GM12878 (cell line): ENCODE measurements at regions not wholly inside any gene's neighbourhood (a gene's known extent, or its start where the extent isn't known, plus 50 kb on each side); places are given as distances from the start of the nearest gene placed in this dataset.
"Not testable (repeated sequence)": the region's sequence is repeated elsewhere in the genome, so short reads cannot be mapped to it uniquely, and the experiment has no call there.

Source experiments
- ATAC-seq: fragments of 200-7000 bp; cut with Tn5 transposase; 3 replicates; pipeline ENCODE4 v1.9.1; 2020; ENCODE audit warnings: mild to moderate bottlenecking, moderate library complexity
- BruUV-seq: library from RNA; stranded (reverse); fragments of 400-500 nt; replicated peaks from 2 replicates; lab custom pipeline; 2021; lab: Mats Ljungman, UMichigan
- CTCF ChIA-PET: fragments of 300-600 bp; sonication (Branson Sonifier 250); formaldehyde crosslinking; extraction: SDS; loops from one replicate; lab custom pipeline; 2021; ENCODE audit warnings: inconsistent platforms; lab: Yijun Ruan, JAX
- POLR2A ChIA-PET: fragments of 350-600 bp; formaldehyde crosslinking; extraction: SDS; loops from one replicate; lab custom pipeline; 2021; ENCODE audit warnings: inconsistent platforms; lab: Charles Lee
- RAD21 ChIA-PET: fragments of 300-600 bp; sonication (Branson Sonifier 250); formaldehyde crosslinking; loops from one replicate; lab custom pipeline; 2023; ENCODE audit warnings: antibody characterized with exemption; ENCODE audit not compliant: unreplicated experiment; lab: Charles Lee
- SMC1A ChIA-PET: fragments of 300-600 bp; sonication (Branson Sonifier 250); formaldehyde crosslinking; loops from one replicate; lab custom pipeline; 2023; ENCODE audit not compliant: unreplicated experiment, uncharacterized antibody; lab: Charles Lee
- DNase-seq: peaks from one replicate; pipeline ENCODE4 v3.0.0-alpha.2; 2011; ENCODE audit warnings: low read depth, low spot score
- FAIRE-seq: peaks from 3 replicates; lab custom pipeline; 2011; peaks lifted over from hg19 to GRCh38; lab: Jason Lieb, UNC
- H2AFZ ChIP-seq: 2 replicates; pipeline ENCODE4 v1.6.0; 2011; ENCODE audit warnings: low read depth, low read length, control low read depth; ENCODE audit not compliant: control insufficient read depth
- H3K27ac ChIP-seq: 2 replicates; pipeline ENCODE4 v1.5.1; 2011; ENCODE audit warnings: control low read depth; ENCODE audit not compliant: control insufficient read depth, insufficient read depth
- H3K27me3 ChIP-seq, 2 experiments: replicated peaks in 1 of 2; 2 replicates each; pipeline versions ENCODE4 v1.6.0 to v1.6.1; 2011; ENCODE audit warnings: low read length in 1 of 2; ENCODE audit not compliant: control insufficient read depth in 2 of 2, insufficient read depth in 2 of 2
- H3K36me3 ChIP-seq, 2 experiments: 2 replicates each; pipeline ENCODE4 v1.5.1; 2011; ENCODE audit warnings: low read length in 1 of 2; ENCODE audit not compliant: control insufficient read depth in 2 of 2, insufficient read depth in 2 of 2
- H3K4me1 ChIP-seq: 2 replicates; pipeline ENCODE4 v1.6.1; 2011; ENCODE audit warnings: mild to moderate bottlenecking, low read length, moderate library complexity, mixed read lengths; ENCODE audit not compliant: control insufficient read depth, insufficient read depth
- H3K4me2 ChIP-seq: 2 replicates; pipeline ENCODE4 v1.6.0; 2011; ENCODE audit warnings: control low read depth; ENCODE audit not compliant: control insufficient read depth, insufficient read depth
- H3K4me3 ChIP-seq: fragments of 200-600 bp; sonication (generic); 2 replicates; pipeline ENCODE4 v1.5.1; 2016
- H3K79me2 ChIP-seq: 2 replicates; pipeline ENCODE4 v1.6.0; 2011; ENCODE audit warnings: low read length; ENCODE audit not compliant: control insufficient read depth, insufficient read depth
- H3K9ac ChIP-seq: 2 replicates; pipeline ENCODE4 v1.8.0; 2011; ENCODE audit warnings: low read length, control low read depth, mixed read lengths; ENCODE audit not compliant: control insufficient read depth, insufficient read depth
- H3K9me3 ChIP-seq: replicated peaks from 3 replicates; pipeline ENCODE4 v1.5.1; 2011; ENCODE audit warnings: mild to moderate bottlenecking, low read length; ENCODE audit not compliant: control insufficient read depth, insufficient read depth
- H4K20me1 ChIP-seq: 2 replicates; pipeline ENCODE4 v1.6.0; 2011; ENCODE audit not compliant: control insufficient read depth, insufficient read depth
- BCL3 ChIP-seq: IDR thresholded peaks from 2 replicates; pipeline ENCODE4 v1.6.1; 2011; ENCODE audit warnings: borderline replicate concordance, low read depth, mild to moderate bottlenecking, moderate library complexity, low read length; ENCODE audit not compliant: insufficient read depth, poor library complexity, severe bottlenecking
- BRCA1 ChIP-seq: IDR thresholded peaks from 2 replicates; pipeline ENCODE4 v1.6.1; 2011; ENCODE audit warnings: low read depth, low read length, improper control_type of control experiment
- DPF2 ChIP-seq: fragments of 450-650 bp; IDR thresholded peaks from 2 replicates; pipeline ENCODE4 v1.6.1; 2017; ENCODE audit warnings: mild to moderate bottlenecking
- FOS ChIP-seq: IDR thresholded peaks from 3 replicates; pipeline ENCODE4 v1.6.1; 2011; ENCODE audit warnings: borderline replicate concordance; ENCODE audit not compliant: insufficient read length; ENCODE audit errors: extremely low read depth
- HCFC1 ChIP-seq: fragments of 150-350 bp; IDR thresholded peaks from 2 replicates; pipeline ENCODE4 v1.6.1; 2014; ENCODE audit warnings: low read length
- KAT2A ChIP-seq: conservative IDR thresholded peaks from 2 replicates; pipeline ENCODE4 v1.6.1; 2011; ENCODE audit warnings: low read depth, low read length; ENCODE audit not compliant: control insufficient read depth
- ZNF622 ChIP-seq: fragments of 450-650 bp; IDR thresholded peaks from 2 replicates; pipeline ENCODE4 v1.6.1; 2017; ENCODE audit warnings: mild to moderate bottlenecking, inconsistent platforms
- WGBS: methylation state at CpG from one replicate; pipeline ENCODE4 v1.1.6; 2016; ENCODE audit warnings: low lambda C conversion rate; ENCODE audit not compliant: insufficient replicate concordance, insufficient coverage; ENCODE audit errors: missing lambda C conversion rate; 5-methylcytosine and 5-hydroxymethylcytosine counted together
- in situ Hi-C: fragments of 300-500 bp; cut with MboI; formaldehyde crosslinking; loops from 9 replicates; pipeline ENCODE4 v1.14.3; 2018; ENCODE audit warnings: mixed read lengths
- intact Hi-C: fragments of 100-400 bp; cut with micrococcal nuclease; formaldehyde crosslinking; loops from one replicate; pipeline ENCODE4 v1.14.2; 2022; ENCODE audit not compliant: unreplicated experiment
- TF ChIP-seq, protein P1 (sequence below): IDR thresholded peaks from 2 replicates; pipeline ENCODE4 v1.6.1; 2012; ENCODE audit warnings: low read depth, low read length, improper control_type of control experiment
- TF ChIP-seq, protein P2 (sequence below): IDR thresholded peaks from 2 replicates; pipeline ENCODE4 v1.6.1; 2011; ENCODE audit warnings: mild to moderate bottlenecking, low read depth, low read length, moderate library complexity; ENCODE audit not compliant: insufficient replicate concordance

DNA sequence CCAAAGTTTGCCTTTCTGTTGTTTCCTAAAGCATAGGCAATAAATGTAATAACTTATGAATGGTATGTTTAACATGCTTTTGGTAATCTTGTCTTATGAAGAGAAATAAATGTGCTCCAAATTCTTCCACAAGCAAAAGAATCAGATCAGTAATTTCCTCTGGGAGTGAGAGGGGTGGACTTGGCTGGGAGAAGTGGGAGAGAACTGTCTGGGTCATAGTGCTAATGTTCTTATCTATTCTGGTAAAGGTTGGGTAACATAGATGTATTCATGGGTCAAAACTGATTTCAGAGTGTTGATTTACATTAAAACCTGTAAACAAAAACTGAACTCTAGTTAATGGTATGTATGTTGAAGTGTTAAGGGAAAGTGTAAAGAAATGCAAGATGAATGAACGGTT lies 211.7 kb upstream of the IRS2 start:
- FAIRE-seq (no peak), DNase-seq (no peak), ATAC-seq (no peak)
- ChIA-PET SMC1A (no interaction called here), CTCF (no interaction called here), POLR2A (no interaction called here), RAD21 (no interaction called here)
- Histone ChIP-seq H2AFZ (no peak overlapping the region), H3K4me3 (no peak overlapping the region), H3K36me3 (no peaks in the 10 kb centered on the region), H3K9ac (no peak overlapping the region), H3K27ac (no peak overlapping the region), H4K20me1 (no peaks in the 10 kb centered on the region), H3K4me2 (no peak overlapping the region), H3K9me3 (no peaks in the 10 kb centered on the region), H3K79me2 (no peaks in the 10 kb centered on the region), H3K27me3 (no peaks in the 10 kb centered on the region), H3K4me1 (no peaks in the 10 kb centered on the region)
- in situ Hi-C loops = no loop called here
- intact Hi-C loops = no loop called here
- TF ChIP-seq, protein P1, sequence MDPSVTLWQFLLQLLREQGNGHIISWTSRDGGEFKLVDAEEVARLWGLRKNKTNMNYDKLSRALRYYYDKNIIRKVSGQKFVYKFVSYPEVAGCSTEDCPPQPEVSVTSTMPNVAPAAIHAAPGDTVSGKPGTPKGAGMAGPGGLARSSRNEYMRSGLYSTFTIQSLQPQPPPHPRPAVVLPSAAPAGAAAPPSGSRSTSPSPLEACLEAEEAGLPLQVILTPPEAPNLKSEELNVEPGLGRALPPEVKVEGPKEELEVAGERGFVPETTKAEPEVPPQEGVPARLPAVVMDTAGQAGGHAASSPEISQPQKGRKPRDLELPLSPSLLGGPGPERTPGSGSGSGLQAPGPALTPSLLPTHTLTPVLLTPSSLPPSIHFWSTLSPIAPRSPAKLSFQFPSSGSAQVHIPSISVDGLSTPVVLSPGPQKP = no peak
- TF ChIP-seq ZNF622 (no peak), KAT2A (no peak), FOS (no peak), BRCA1 (no peak), DPF2 (no peak), BCL3 (no peak), HCFC1 (no peak)
- TF ChIP-seq, protein P2, sequence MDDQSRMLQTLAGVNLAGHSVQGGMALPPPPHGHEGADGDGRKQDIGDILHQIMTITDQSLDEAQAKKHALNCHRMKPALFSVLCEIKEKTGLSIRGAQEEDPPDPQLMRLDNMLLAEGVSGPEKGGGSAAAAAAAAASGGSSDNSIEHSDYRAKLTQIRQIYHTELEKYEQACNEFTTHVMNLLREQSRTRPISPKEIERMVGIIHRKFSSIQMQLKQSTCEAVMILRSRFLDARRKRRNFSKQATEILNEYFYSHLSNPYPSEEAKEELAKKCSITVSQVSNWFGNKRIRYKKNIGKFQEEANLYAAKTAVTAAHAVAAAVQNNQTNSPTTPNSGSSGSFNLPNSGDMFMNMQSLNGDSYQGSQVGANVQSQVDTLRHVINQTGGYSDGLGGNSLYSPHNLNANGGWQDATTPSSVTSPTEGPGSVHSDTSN = no peak
- no TSS peak for BruUV-seq
- 33% methylated on average over 1 of the region's 1 CpG for WGBS

GRCh38 chr13:109997056-109997595 lies 210.7 kb upstream of the IRS2 start:
- H3K4me1 ChIP-seq, H3K36me3 ChIP-seq, DNase-seq, H3K9me3 ChIP-seq, H2AFZ ChIP-seq, H3K9ac ChIP-seq, in situ Hi-C loops, H3K79me2 ChIP-seq, ATAC-seq, POLR2A ChIA-PET, H3K27ac ChIP-seq, H3K27me3 ChIP-seq, H4K20me1 ChIP-seq, H3K4me2 ChIP-seq, intact Hi-C loops, FAIRE-seq, BruUV-seq, H3K4me3 ChIP-seq: not testable (repeated sequence)
- 36% methylated on average over 5 of the region's 5 CpGs for WGBS
- RAD21 ChIA-PET = interaction anchor here (0.9 kb wide), 1 partner anchor 139 kb away, joined by 3 read pairs; no protein-coding TSS in a partner anchor
- CTCF ChIA-PET = interaction anchor here (0.6 to 1.2 kb wide), 2 partner anchors 26 to 42 kb away, joined by 3 read pairs; no protein-coding TSS in a partner anchor
- SMC1A ChIA-PET = interaction anchor here (0.9 kb wide), 1 partner anchor 50 kb away, joined by 3 read pairs; no protein-coding TSS in a partner anchor
